Progenitor cell of endocrine pancreas (in vitro differentiated cells): ENCODE measurements at regions not wholly inside any gene's neighbourhood (a gene's known extent, or its start where the extent isn't known, plus 50 kb on each side); places are given as distances from the start of the nearest gene placed in this dataset.
A peak's percentile ranks its signal among the peaks of the same experiment; 100 is the strongest.

Experiments used
- DNase-seq: peaks from one replicate; pipeline ENCODE4 v3.0.0; 2021; ENCODE audit warnings: low spot score; ENCODE audit not compliant: unreplicated experiment
- H3K27ac Mint-ChIP-seq: 2 replicates; pipeline ENCODE4 v1.8.0; 2021; ENCODE audit warnings: mild to moderate bottlenecking, moderate library complexity, mixed read lengths
- H3K27me3 Mint-ChIP-seq: 2 replicates; pipeline ENCODE4 v1.8.0; 2021; ENCODE audit warnings: mixed read lengths
- H3K36me3 Mint-ChIP-seq: 2 replicates; pipeline ENCODE4 v1.8.0; 2022; ENCODE audit warnings: mixed read lengths; ENCODE audit not compliant: insufficient read depth
- H3K4me1 Mint-ChIP-seq: 2 replicates; pipeline ENCODE4 v1.8.0; 2021; ENCODE audit warnings: low read depth, mixed read lengths
- H3K4me3 Mint-ChIP-seq: 2 replicates; pipeline ENCODE4 v1.8.0; 2021; ENCODE audit warnings: low read depth, mild to moderate bottlenecking, moderate library complexity, mixed read lengths
- H3K9me3 Mint-ChIP-seq: 2 replicates; pipeline ENCODE4 v1.8.0; 2021; ENCODE audit warnings: low read depth, mixed read lengths
- CTCF ChIP-seq: fragments of 200-600 bp; sonication (generic); IDR thresholded peaks from one replicate; pipeline ENCODE4 v1.5.0; 2021; ENCODE audit warnings: antibody characterized with exemption, mild to moderate bottlenecking; ENCODE audit not compliant: unreplicated experiment

- H3K36me3 Mint-ChIP-seq = no peaks in the 10 kb centered on the region
- DNase-seq = no peak
- peak; percentile 47 for TF ChIP-seq CTCF
- no peaks in the 10 kb centered on the region for H3K27me3 Mint-ChIP-seq
- no peak overlapping the region for H3K4me3 Mint-ChIP-seq
- no peak overlapping the region for H3K27ac Mint-ChIP-seq
- peaks cover 12% of the 10 kb centered on the region for H3K9me3 Mint-ChIP-seq
- no peaks in the 10 kb centered on the region for H3K4me1 Mint-ChIP-seq
These were observed 1180.4 kb downstream of the CDH9 start for GRCh38 chr5:25858019-25858418.

- Mint-ChIP-seq H3K27ac (no peak overlapping the region), H3K9me3 (peaks cover 3% of the 10 kb centered on the region), H3K36me3 (no peaks in the 10 kb centered on the region), H3K27me3 (no peaks in the 10 kb centered on the region), H3K4me1 (peaks cover 3% of the 10 kb centered on the region), H3K4me3 (no peak overlapping the region)
- no peak for TF ChIP-seq CTCF
- no peak for DNase-seq
These were observed 1187.1 kb downstream of the CDH9 start for GRCh38 chr5:25851301-25851700.

- Mint-ChIP-seq H3K4me3 (no peak overlapping the region), H3K36me3 (no peaks in the 10 kb centered on the region), H3K9me3 (peaks cover 5% of the 10 kb centered on the region), H3K4me1 (peaks cover 3% of the 10 kb centered on the region), H3K27ac (no peak overlapping the region), H3K27me3 (no peaks in the 10 kb centered on the region)
- TF ChIP-seq CTCF = no peak
- no peak for DNase-seq
These were observed 1187.8 kb downstream of the CDH9 start for GRCh38 chr5:25850581-25850980.

- H3K27me3 Mint-ChIP-seq = no peaks in the 10 kb centered on the region
- H3K27ac Mint-ChIP-seq = peak overlapping the region; percentile 72
- no peak for DNase-seq
- H3K4me3 Mint-ChIP-seq = no peak overlapping the region
- TF ChIP-seq CTCF = no peak
- H3K4me1 Mint-ChIP-seq = peaks cover 3% of the 10 kb centered on the region
- H3K36me3 Mint-ChIP-seq = no peaks in the 10 kb centered on the region
- H3K9me3 Mint-ChIP-seq = peaks cover 5% of the 10 kb centered on the region
These were observed 1189.1 kb downstream of the CDH9 start for GRCh38 chr5:25849270-25849669.

GRCh38 chr5:25823330-25823873 lies 1178.6 kb upstream of the CDH10 start:
- no peak for DNase-seq
- Mint-ChIP-seq H3K4me3 (no peak overlapping the region), H3K4me1 (no peaks in the 10 kb centered on the region), H3K27me3 (no peaks in the 10 kb centered on the region), H3K36me3 (no peaks in the 10 kb centered on the region), H3K27ac (no peak overlapping the region), H3K9me3 (peaks cover 5% of the 10 kb centered on the region)
- TF ChIP-seq CTCF = no peak
